ENCODE measurements at regions not wholly inside any gene's neighbourhood (a gene's known extent, or its start where the extent isn't known, plus 50 kb on each side); places are given as distances from the start of the nearest gene placed in this dataset.

GRCh38 chr5:15222156-15222555 is 277.8 kb upstream of the FBXL7 start:
- H3K4me3 ChIP-seq (ENCODE audit: low read length) = no peak overlapping the region
- no peak overlapping the region for H3K27ac ChIP-seq (ENCODE audit: low read length)
- H3K36me3 ChIP-seq (replicated peaks; ENCODE audit: insufficient read depth, low read length) = no peaks in the 10 kb centered on the region
- no peak overlapping the region for H3K4me2 ChIP-seq (ENCODE audit: low read depth, low read length)
- no peak for DNase-seq
- no peaks in the 10 kb centered on the region for H3K9me3 ChIP-seq (replicated peaks; ENCODE audit: insufficient read depth, low read length)
- no peaks in the 10 kb centered on the region for H3K79me2 ChIP-seq (ENCODE audit: low read length)
- H3K4me1 ChIP-seq (ENCODE audit: low read length) = no peaks in the 10 kb centered on the region
- H3F3A ChIP-seq (ENCODE audit: insufficient read depth, low read length) = no peaks in the 10 kb centered on the region
- H3K27me3 ChIP-seq (replicated peaks; ENCODE audit: insufficient read depth, low read length) = no peaks in the 10 kb centered on the region
- H4K20me1 ChIP-seq (ENCODE audit: insufficient read depth, low read length) = no peaks in the 10 kb centered on the region
- no peaks in the 10 kb centered on the region for H3K9me2 ChIP-seq (replicated peaks; ENCODE audit: insufficient read depth, low read length)
- no peak overlapping the region for H3K9ac ChIP-seq (ENCODE audit: low read length)
- H2AFZ ChIP-seq (ENCODE audit: low read length) = no peak overlapping the region
- TF ChIP-seq EZH2 (optimal IDR thresholded peaks at IDR 0.05; ENCODE audit: low read depth, low read length) = no peak
- no peak for TF ChIP-seq CTCF (IDR thresholded peaks at IDR 0.05; ENCODE audit: low read length)
- TF ChIP-seq EZH2phosphoT487 (IDR thresholded peaks at IDR 0.05; ENCODE audit: low read length) = no peak

GRCh38 chr5:15220642-15221173 is 279.3 kb upstream of the FBXL7 start:
- H3K9ac ChIP-seq (ENCODE audit: low read length) = no peak overlapping the region
- H2AFZ ChIP-seq (ENCODE audit: low read length) = no peak overlapping the region
- TF ChIP-seq EZH2 (optimal IDR thresholded peaks at IDR 0.05; ENCODE audit: low read depth, low read length) = no peak
- TF ChIP-seq EZH2phosphoT487 (IDR thresholded peaks at IDR 0.05; ENCODE audit: low read length) = no peak
- no peak for TF ChIP-seq CTCF (IDR thresholded peaks at IDR 0.05; ENCODE audit: low read length)

DNA sequence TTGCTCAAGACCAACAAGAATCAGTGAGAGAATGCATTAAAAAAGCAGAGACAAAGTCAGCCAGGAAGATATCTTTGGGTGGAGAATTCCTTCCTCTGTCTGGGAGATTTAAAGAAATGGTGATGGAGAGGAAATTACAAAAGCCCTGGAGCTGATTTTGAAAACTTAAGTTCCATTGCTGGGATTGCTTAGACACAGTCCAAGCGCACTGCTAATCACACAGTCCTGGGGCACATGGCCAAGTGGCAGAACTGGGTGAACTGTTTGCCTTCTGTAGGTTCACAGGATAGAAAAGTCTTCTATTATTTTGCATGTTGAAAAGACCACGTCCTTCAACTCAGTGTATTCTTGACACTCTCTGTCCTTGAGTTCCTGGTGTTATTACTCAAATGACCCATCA is 284.9 kb upstream of the FBXL7 start:
- H4K20me1 ChIP-seq (ENCODE audit: insufficient read depth, low read length) = no peaks in the 10 kb centered on the region
- no peak overlapping the region for H3K27ac ChIP-seq (ENCODE audit: low read length)
- no peak for DNase-seq
- H3K4me2 ChIP-seq (ENCODE audit: low read depth, low read length) = no peak overlapping the region
- H3K9me2 ChIP-seq (replicated peaks; ENCODE audit: insufficient read depth, low read length) = no peaks in the 10 kb centered on the region
- no peak overlapping the region for H2AFZ ChIP-seq (ENCODE audit: low read length)
- TF ChIP-seq CTCF (IDR thresholded peaks at IDR 0.05; ENCODE audit: low read length) = no peak
- TF ChIP-seq EZH2phosphoT487 (IDR thresholded peaks at IDR 0.05; ENCODE audit: low read length) = no peak
- no peak for TF ChIP-seq EZH2 (optimal IDR thresholded peaks at IDR 0.05; ENCODE audit: low read depth, low read length)
- H3K4me3 ChIP-seq (ENCODE audit: low read length) = no peak overlapping the region
- H3K36me3 ChIP-seq (replicated peaks; ENCODE audit: insufficient read depth, low read length) = no peaks in the 10 kb centered on the region
- no peaks in the 10 kb centered on the region for H3K4me1 ChIP-seq (ENCODE audit: low read length)
- H3K79me2 ChIP-seq (ENCODE audit: low read length) = no peaks in the 10 kb centered on the region
- no peaks in the 10 kb centered on the region for H3F3A ChIP-seq (ENCODE audit: insufficient read depth, low read length)
- H3K9me3 ChIP-seq (replicated peaks; ENCODE audit: insufficient read depth, low read length) = no peaks in the 10 kb centered on the region
- H3K9ac ChIP-seq (ENCODE audit: low read length) = no peak overlapping the region
- no peaks in the 10 kb centered on the region for H3K27me3 ChIP-seq (replicated peaks; ENCODE audit: insufficient read depth, low read length)

More at GRCh38 chr5:15220642-15221173, 279.3 kb upstream of the FBXL7 start:
- no peak for DNase-seq
- no peak overlapping the region for H3K4me2 ChIP-seq (ENCODE audit: low read depth, low read length)
- no peaks in the 10 kb centered on the region for H3F3A ChIP-seq (ENCODE audit: insufficient read depth, low read length)
- no peak overlapping the region for H3K4me3 ChIP-seq (ENCODE audit: low read length)
- no peaks in the 10 kb centered on the region for H3K9me2 ChIP-seq (replicated peaks; ENCODE audit: insufficient read depth, low read length)
- no peaks in the 10 kb centered on the region for H3K27me3 ChIP-seq (replicated peaks; ENCODE audit: insufficient read depth, low read length)
- H3K36me3 ChIP-seq (replicated peaks; ENCODE audit: insufficient read depth, low read length) = no peaks in the 10 kb centered on the region
- no peaks in the 10 kb centered on the region for H3K4me1 ChIP-seq (ENCODE audit: low read length)
- no peaks in the 10 kb centered on the region for H4K20me1 ChIP-seq (ENCODE audit: insufficient read depth, low read length)
- H3K9me3 ChIP-seq (replicated peaks; ENCODE audit: insufficient read depth, low read length) = no peaks in the 10 kb centered on the region
- no peaks in the 10 kb centered on the region for H3K79me2 ChIP-seq (ENCODE audit: low read length)
- H3K27ac ChIP-seq (ENCODE audit: low read length) = no peak overlapping the region

Data from MM.1S (cell line).